Thoracic aorta (tissue), 2 donors: ENCODE measurements at regions not wholly inside any gene's neighbourhood (a gene's known extent, or its start where the extent isn't known, plus 50 kb on each side); places are given as distances from the start of the nearest gene placed in this dataset.
A peak's percentile ranks its signal among the peaks of the same experiment; 100 is the strongest.
"Not testable (repeated sequence)": the region's sequence is repeated elsewhere in the genome, so short reads cannot be mapped to it uniquely, and the experiment has no call there.

Experiments
- ATAC-seq: fragments of 150-250 bp; one replicate; pipeline ENCODE4 v1.8.0; 2017; ENCODE audit warnings: low read depth; ENCODE audit not compliant: insufficient number of reproducible peaks, low FRiP score
- DNase-seq: peaks from one replicate; pipeline ENCODE4 v3.0.0-alpha.2; 2020; ENCODE audit warnings: low spot score
- H3K27ac ChIP-seq, 2 donors: fragments of 200-600 bp; sonication (generic); 1 replicate in 1 of 2; 2 replicates in 1 of 2; pipeline ENCODE4 v1.5.1; 2016; ENCODE audit warnings: mild to moderate bottlenecking in 2 of 2, moderate library complexity in 2 of 2
- H3K27me3 ChIP-seq: fragments of 200-600 bp; sonication (generic); replicated peaks from 2 replicates; pipeline ENCODE4 v1.6.0; 2016; ENCODE audit warnings: mild to moderate bottlenecking; ENCODE audit not compliant: insufficient read depth
- H3K36me3 ChIP-seq: fragments of 200-600 bp; sonication (generic); one replicate; pipeline ENCODE4 v1.5.1; 2016
- H3K4me1 ChIP-seq, 2 donors: fragments of 200-600 bp; sonication (generic); 1 replicate in 1 of 2; 2 replicates in 1 of 2; pipeline versions ENCODE4 v1.5.1 to v1.6.0; 2016; ENCODE audit warnings: low read depth in 2 of 2, mild to moderate bottlenecking in 1 of 2; ENCODE audit not compliant: control insufficient read depth in 1 of 2
- H3K4me3 ChIP-seq: fragments of 200-600 bp; sonication (generic); 2 replicates; pipeline ENCODE4 v1.5.1; 2016; ENCODE audit warnings: mild to moderate bottlenecking
- H3K9me3 ChIP-seq: fragments of 200-600 bp; sonication (generic); 2 replicates; pipeline ENCODE4 v1.5.1; 2016
- TF ChIP-seq, protein P1 (sequence below): fragments of 200-600 bp; sonication (generic); IDR thresholded peaks from one replicate; pipeline ENCODE4 v1.5.1; 2019; ENCODE audit warnings: antibody characterized with exemption

- ATAC-seq (no peak), DNase-seq (no peak)
- Histone ChIP-seq H3K4me3 (no peak overlapping the region), H3K27ac (no peak overlapping the region), H3K36me3 (no peaks in the 10 kb centered on the region), H3K4me1 (no peaks in the 10 kb centered on the region), H3K9me3 (no peaks in the 10 kb centered on the region), H3K27me3 (no peaks in the 10 kb centered on the region)
- TF ChIP-seq, protein P1, sequence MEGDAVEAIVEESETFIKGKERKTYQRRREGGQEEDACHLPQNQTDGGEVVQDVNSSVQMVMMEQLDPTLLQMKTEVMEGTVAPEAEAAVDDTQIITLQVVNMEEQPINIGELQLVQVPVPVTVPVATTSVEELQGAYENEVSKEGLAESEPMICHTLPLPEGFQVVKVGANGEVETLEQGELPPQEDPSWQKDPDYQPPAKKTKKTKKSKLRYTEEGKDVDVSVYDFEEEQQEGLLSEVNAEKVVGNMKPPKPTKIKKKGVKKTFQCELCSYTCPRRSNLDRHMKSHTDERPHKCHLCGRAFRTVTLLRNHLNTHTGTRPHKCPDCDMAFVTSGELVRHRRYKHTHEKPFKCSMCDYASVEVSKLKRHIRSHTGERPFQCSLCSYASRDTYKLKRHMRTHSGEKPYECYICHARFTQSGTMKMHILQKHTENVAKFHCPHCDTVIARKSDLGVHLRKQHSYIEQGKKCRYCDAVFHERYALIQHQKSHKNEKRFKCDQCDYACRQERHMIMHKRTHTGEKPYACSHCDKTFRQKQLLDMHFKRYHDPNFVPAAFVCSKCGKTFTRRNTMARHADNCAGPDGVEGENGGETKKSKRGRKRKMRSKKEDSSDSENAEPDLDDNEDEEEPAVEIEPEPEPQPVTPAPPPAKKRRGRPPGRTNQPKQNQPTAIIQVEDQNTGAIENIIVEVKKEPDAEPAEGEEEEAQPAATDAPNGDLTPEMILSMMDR, result no peak
Observed at GRCh38 chr4:137866671-137867070, 334.4 kb upstream of the PCDH18 start.

DNA sequence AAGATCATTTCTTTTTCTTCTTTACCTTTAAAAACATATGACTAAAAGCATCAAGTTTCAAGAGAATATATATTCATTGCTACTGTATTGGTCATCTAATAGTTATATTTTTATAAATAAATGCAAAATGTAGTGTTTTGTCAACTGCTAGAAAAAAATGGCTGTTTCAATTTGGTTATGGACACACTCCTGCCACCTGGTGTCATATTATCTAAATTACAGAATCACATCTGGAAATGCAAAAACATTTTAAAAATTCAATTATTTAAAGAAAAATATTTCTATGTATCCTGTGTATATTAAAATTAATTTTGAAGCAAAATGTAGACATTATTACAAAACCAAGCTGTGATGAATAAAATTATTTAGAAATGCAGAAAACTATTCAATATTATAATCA, 329.4 kb upstream of the PCDH18 start:
- no peaks in the 10 kb centered on the region for H3K36me3 ChIP-seq
- H3K4me1 ChIP-seq, result no peaks in the 10 kb centered on the region
- H3K9me3 ChIP-seq, result no peaks in the 10 kb centered on the region
- TF ChIP-seq, protein P1, result peak; percentile 56
- no peak for ATAC-seq
- H3K27ac ChIP-seq, result no peak overlapping the region
- no peak for DNase-seq
- no peak overlapping the region for H3K4me3 ChIP-seq
- no peaks in the 10 kb centered on the region for H3K27me3 ChIP-seq

DNA sequence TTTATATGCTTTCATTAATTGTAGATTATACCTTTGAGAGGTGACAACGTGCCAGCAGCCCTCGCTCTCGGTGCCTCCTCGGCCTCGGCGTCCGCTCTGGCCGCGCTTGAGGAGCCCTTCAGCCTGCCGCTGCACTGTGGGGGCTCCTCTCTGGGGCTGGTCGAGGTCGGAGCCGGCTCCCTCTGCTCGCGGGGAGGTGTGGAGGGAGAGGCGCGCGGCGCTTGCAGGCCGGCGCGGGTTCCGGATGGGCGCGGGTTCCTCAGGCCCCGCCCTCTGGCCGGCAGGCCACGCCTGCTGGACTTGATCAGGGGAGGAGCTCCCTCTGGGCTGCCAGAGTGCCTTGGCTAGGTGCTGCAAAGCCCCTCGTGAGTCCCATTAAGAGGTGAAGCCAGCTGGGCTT, 321.1 kb upstream of the PCDH18 start:
- Histone ChIP-seq H3K9me3 (peaks cover 4% of the 10 kb centered on the region), H3K4me1 (no peaks in the 10 kb centered on the region), H3K36me3 (no peaks in the 10 kb centered on the region), H3K4me3 (no peak overlapping the region), H3K27ac (no peak overlapping the region), H3K27me3 (no peaks in the 10 kb centered on the region)
- ATAC-seq (no peak), DNase-seq (no peak)
- TF ChIP-seq, protein P1, result no peak

DNA sequence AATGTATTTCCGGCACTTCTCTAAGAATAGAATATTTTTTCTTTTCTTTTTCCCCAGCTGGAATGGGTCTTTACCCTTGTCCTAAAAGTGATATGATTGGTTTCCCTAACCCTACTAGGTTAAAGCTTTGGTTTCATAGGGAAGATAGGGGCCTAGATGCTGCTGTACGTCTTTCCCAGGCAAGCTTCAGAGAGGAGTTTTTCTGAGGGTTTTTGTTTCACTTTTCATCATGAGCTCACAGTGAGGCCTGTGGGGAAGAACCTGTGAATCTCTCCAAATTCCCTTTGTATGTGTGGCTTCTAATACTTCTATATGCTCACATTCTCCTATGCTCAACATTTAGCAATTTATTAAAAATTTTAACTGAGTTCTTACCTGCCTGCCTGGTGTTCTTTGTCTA, 320.0 kb upstream of the PCDH18 start:
- Histone ChIP-seq H3K36me3 (no peaks in the 10 kb centered on the region), H3K4me1 (no peaks in the 10 kb centered on the region), H3K27me3 (no peaks in the 10 kb centered on the region), H3K4me3 (no peak overlapping the region), H3K27ac (no peak overlapping the region), H3K9me3 (peaks cover 4% of the 10 kb centered on the region)
- DNase-seq (no peak), ATAC-seq (no peak)
- TF ChIP-seq, protein P1, result no peak

- ATAC-seq, result no peak
Observed at GRCh38 chr4:137851435-137851834, 319.1 kb upstream of the PCDH18 start.

GRCh38 chr4:137827945-137828344, 295.7 kb upstream of the PCDH18 start:
- not testable (repeated sequence) for H3K36me3 ChIP-seq, ATAC-seq, DNase-seq, H3K4me1 ChIP-seq, H3K27ac ChIP-seq, H3K4me3 ChIP-seq, H3K27me3 ChIP-seq, H3K9me3 ChIP-seq

More at GRCh38 chr4:137851435-137851834, 319.1 kb upstream of the PCDH18 start:
- DNase-seq, result no peak
- Histone ChIP-seq H3K4me1 (no peaks in the 10 kb centered on the region), H3K36me3 (no peaks in the 10 kb centered on the region), H3K4me3 (no peak overlapping the region), H3K9me3 (peaks cover 4% of the 10 kb centered on the region), H3K27ac (no peak overlapping the region), H3K27me3 (no peaks in the 10 kb centered on the region)
- TF ChIP-seq, protein P1, result no peak
